HUDEP-2 (cell line): ENCODE measurements at regions not wholly inside any gene's neighbourhood (a gene's known extent, or its start where the extent isn't known, plus 50 kb on each side); places are given as distances from the start of the nearest gene placed in this dataset.

Experiments
- DNase-seq, 76 experiments: peaks; one replicate each; lab custom pipeline; 2025; ENCODE audit not compliant: unreplicated experiment in 76 of 76; lab: John Stamatoyannopoulos, UW

- no peak for DNase-seq
These were observed 1256.5 kb downstream of the STIM2 start for GRCh38 chr4:28117084-28117682.

- DNase-seq: no peak
These were observed 1285.5 kb downstream of the STIM2 start for GRCh38 chr4:28146191-28146590.

GRCh38 chr4:28148221-28148620 lies 1287.6 kb downstream of the STIM2 start:
- DNase-seq: no peak

- DNase-seq: no peak
These were observed 1289.1 kb downstream of the STIM2 start for GRCh38 chr4:28149762-28150161.

- DNase-seq: no peak
These were observed 1290.7 kb downstream of the STIM2 start for GRCh38 chr4:28151314-28151713.

- DNase-seq: no peak
These were observed 1306.8 kb downstream of the STIM2 start for GRCh38 chr4:28167411-28167810.

- DNase-seq: no peak
These were observed 1316.3 kb downstream of the STIM2 start for GRCh38 chr4:28176942-28177341.

- peak in 1 of 76 experiments; percentile 0 for DNase-seq
These were observed 1317.0 kb downstream of the STIM2 start for GRCh38 chr4:28177641-28178040.

- no peak for DNase-seq
These were observed 1318.5 kb downstream of the STIM2 start for GRCh38 chr4:28179126-28179525.

- DNase-seq: no peak
These were observed 1348.8 kb downstream of the STIM2 start for GRCh38 chr4:28209371-28209924.

GRCh38 chr4:28211676-28212470 lies 1351.2 kb downstream of the STIM2 start:
- no peak for DNase-seq

GRCh38 chr4:28221536-28221935 lies 1360.9 kb downstream of the STIM2 start:
- DNase-seq: no peak

- DNase-seq: no peak
These were observed 1364.4 kb downstream of the STIM2 start for GRCh38 chr4:28225050-28225449.

GRCh38 chr4:28225689-28226353 lies 1365.2 kb downstream of the STIM2 start:
- DNase-seq: no peak

- DNase-seq: no peak
These were observed 1366.3 kb downstream of the STIM2 start for GRCh38 chr4:28226962-28227361.

GRCh38 chr4:28227764-28228163 lies 1367.1 kb downstream of the STIM2 start:
- no peak for DNase-seq

- DNase-seq: no peak
These were observed 1368.2 kb downstream of the STIM2 start for GRCh38 chr4:28228561-28229491.

- no peak for DNase-seq
These were observed 1371.7 kb downstream of the STIM2 start for GRCh38 chr4:28232376-28232775.

GRCh38 chr4:28232951-28233350 lies 1372.3 kb downstream of the STIM2 start:
- no peak for DNase-seq

GRCh38 chr4:28233724-28234123 lies 1373.1 kb downstream of the STIM2 start:
- DNase-seq: no peak
